Fibroblast of lung (primary cell): ENCODE measurements at regions not wholly inside any gene's neighbourhood (a gene's known extent, or its start where the extent isn't known, plus 50 kb on each side); places are given as distances from the start of the nearest gene placed in this dataset.
A peak's percentile ranks its signal among the peaks of the same experiment; 100 is the strongest.

Experiments used
- DNase-seq, 2 donors: peaks; one replicate each; pipeline versions ENCODE4 v3.0.0 to v3.0.0-alpha.2; 2010; ENCODE audit warnings: low read depth in 2 of 2
- H2AFZ ChIP-seq: 2 replicates; pipeline ENCODE4 v1.5.1; 2012; ENCODE audit warnings: low read length, control low read depth, inconsistent platforms
- H3K27ac ChIP-seq: 2 replicates; pipeline ENCODE4 v1.5.1; 2011; ENCODE audit warnings: low read length, control low read depth; ENCODE audit not compliant: insufficient read depth
- H3K27me3 ChIP-seq: 2 replicates; pipeline ENCODE4 v1.5.1; 2011; ENCODE audit warnings: mild to moderate bottlenecking, low read length; ENCODE audit not compliant: control insufficient read depth, insufficient read depth
- H3K36me3 ChIP-seq: 2 replicates; pipeline ENCODE4 v1.5.1; 2011; ENCODE audit warnings: low read length; ENCODE audit not compliant: control insufficient read depth, insufficient read depth
- H3K4me1 ChIP-seq: 2 replicates; pipeline ENCODE4 v1.5.1; 2011; ENCODE audit warnings: low read length; ENCODE audit not compliant: control insufficient read depth, insufficient read depth; ENCODE audit errors: extremely low read depth
- H3K4me2 ChIP-seq: 2 replicates; pipeline ENCODE4 v1.5.1; 2011; ENCODE audit warnings: low read length, control low read depth; ENCODE audit not compliant: insufficient read depth; ENCODE audit errors: extremely low read depth
- H3K4me3 ChIP-seq, 4 experiments: fragments of 200-600 bp in 1 of 4; sonication (generic) in 1 of 4; replicated peaks in 1 of 4; 2 replicates each; pipeline ENCODE4 v1.5.1; 2011 to 2016; ENCODE audit warnings: low read length in 4 of 4, low read depth in 3 of 4, mild to moderate bottlenecking in 3 of 4, control low read depth in 2 of 4, inconsistent platforms in 1 of 4, mixed read lengths in 1 of 4; ENCODE audit not compliant: insufficient read depth in 1 of 4; ENCODE audit errors: control extremely low read depth in 1 of 4
- H3K79me2 ChIP-seq: 2 replicates; pipeline ENCODE4 v1.5.1; 2012; ENCODE audit warnings: mild to moderate bottlenecking, low read length, inconsistent platforms; ENCODE audit not compliant: control insufficient read depth, insufficient read depth
- H3K9ac ChIP-seq: 2 replicates; pipeline ENCODE4 v1.5.1; 2011; ENCODE audit warnings: mild to moderate bottlenecking, low read length, control low read depth; ENCODE audit not compliant: insufficient read depth
- H3K9me3 ChIP-seq: 2 replicates; pipeline ENCODE4 v1.5.1; 2012; ENCODE audit warnings: low read depth, low read length; ENCODE audit not compliant: control insufficient read depth, insufficient read depth
- H4K20me1 ChIP-seq: 2 replicates; pipeline ENCODE4 v1.5.1; 2011; ENCODE audit warnings: low read length; ENCODE audit not compliant: control insufficient read depth, insufficient read depth; ENCODE audit errors: extremely low read depth
- EZH2 ChIP-seq: IDR thresholded peaks from 2 replicates; pipeline ENCODE4 v1.5.1; 2012; ENCODE audit warnings: low read length, control low read depth, mild to moderate bottlenecking; ENCODE audit errors: missing control alignments
- TF ChIP-seq, protein P1 (sequence below), 2 donors: IDR thresholded peaks in 1 of 2; conservative IDR thresholded peaks in 1 of 2; 1 replicate in 1 of 2; 2 replicates in 1 of 2; pipeline ENCODE4 v1.5.1; 2011 to 2012; ENCODE audit warnings: low read length in 2 of 2, control low read depth in 1 of 2, inconsistent platforms in 1 of 2, low read depth in 1 of 2, mild to moderate bottlenecking in 1 of 2

DNA sequence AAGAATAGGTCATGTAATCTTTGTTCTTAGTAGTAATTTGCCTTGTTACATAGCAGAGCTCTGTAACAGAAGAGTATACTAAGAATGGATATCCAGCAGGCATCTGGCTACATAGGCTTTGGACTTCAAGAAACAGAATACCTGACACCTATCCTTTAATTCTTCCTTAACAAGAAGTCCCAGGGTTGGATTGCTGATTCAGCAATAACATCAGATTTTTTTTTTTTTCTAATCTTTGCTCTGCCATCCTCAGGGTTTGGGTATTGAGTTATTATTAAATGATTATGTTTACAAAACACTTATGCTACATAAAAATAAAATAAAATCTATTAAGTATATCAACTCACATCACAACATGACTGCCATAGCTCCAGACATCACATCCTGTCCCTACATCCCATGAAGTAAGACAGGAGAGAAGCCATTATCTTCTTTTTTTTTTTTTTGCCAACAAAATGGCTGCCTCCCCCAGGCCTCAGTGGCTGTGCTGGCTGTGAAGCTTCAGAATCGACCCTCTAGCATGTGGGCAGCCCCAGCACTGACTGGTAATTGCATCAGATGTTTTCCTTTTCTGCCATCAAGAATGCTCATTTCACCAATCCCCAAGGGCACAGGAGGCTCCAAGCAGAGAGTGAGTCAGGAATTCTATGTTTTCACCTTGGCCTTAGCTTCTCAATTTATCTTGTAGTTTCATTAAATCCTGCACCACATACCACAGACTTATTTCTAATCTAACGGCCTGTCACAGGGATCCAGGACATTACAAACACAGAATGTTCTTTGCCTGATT is 186.2 kb downstream of the DICER1 start:
- no peaks in the 10 kb centered on the region for H3K36me3 ChIP-seq
- TF ChIP-seq EZH2 = no peak
- H4K20me1 ChIP-seq = no peaks in the 10 kb centered on the region
- H3K9ac ChIP-seq = no peak overlapping the region
- H3K27ac ChIP-seq = no peak overlapping the region
- H2AFZ ChIP-seq = no peak overlapping the region
- H3K4me3 ChIP-seq = no peak overlapping the region
- H3K9me3 ChIP-seq = no peaks in the 10 kb centered on the region
- peak in 1 of 2 donors; percentile 6 for DNase-seq
- H3K27me3 ChIP-seq = no peaks in the 10 kb centered on the region
- H3K79me2 ChIP-seq = no peaks in the 10 kb centered on the region
- H3K4me1 ChIP-seq = no peaks in the 10 kb centered on the region
- H3K4me2 ChIP-seq = no peak overlapping the region

- no peaks in the 10 kb centered on the region for H4K20me1 ChIP-seq
- TF ChIP-seq EZH2 = no peak
- TF ChIP-seq, protein P1, sequence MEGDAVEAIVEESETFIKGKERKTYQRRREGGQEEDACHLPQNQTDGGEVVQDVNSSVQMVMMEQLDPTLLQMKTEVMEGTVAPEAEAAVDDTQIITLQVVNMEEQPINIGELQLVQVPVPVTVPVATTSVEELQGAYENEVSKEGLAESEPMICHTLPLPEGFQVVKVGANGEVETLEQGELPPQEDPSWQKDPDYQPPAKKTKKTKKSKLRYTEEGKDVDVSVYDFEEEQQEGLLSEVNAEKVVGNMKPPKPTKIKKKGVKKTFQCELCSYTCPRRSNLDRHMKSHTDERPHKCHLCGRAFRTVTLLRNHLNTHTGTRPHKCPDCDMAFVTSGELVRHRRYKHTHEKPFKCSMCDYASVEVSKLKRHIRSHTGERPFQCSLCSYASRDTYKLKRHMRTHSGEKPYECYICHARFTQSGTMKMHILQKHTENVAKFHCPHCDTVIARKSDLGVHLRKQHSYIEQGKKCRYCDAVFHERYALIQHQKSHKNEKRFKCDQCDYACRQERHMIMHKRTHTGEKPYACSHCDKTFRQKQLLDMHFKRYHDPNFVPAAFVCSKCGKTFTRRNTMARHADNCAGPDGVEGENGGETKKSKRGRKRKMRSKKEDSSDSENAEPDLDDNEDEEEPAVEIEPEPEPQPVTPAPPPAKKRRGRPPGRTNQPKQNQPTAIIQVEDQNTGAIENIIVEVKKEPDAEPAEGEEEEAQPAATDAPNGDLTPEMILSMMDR (conservative IDR thresholded peaks at IDR 0.05 in 1 of 2, IDR thresholded peaks at IDR 0.05 in 1 of 2; ENCODE audit: low read depth in 1 of 2, low read length in 2 of 2) = no peak
- no peak for DNase-seq
- no peak overlapping the region for H3K4me2 ChIP-seq
- H3K9me3 ChIP-seq = no peaks in the 10 kb centered on the region
- H3K4me1 ChIP-seq = no peaks in the 10 kb centered on the region
- H3K9ac ChIP-seq = no peak overlapping the region
- no peaks in the 10 kb centered on the region for H3K36me3 ChIP-seq
- H3K79me2 ChIP-seq = no peaks in the 10 kb centered on the region
- no peak overlapping the region for H3K4me3 ChIP-seq
- no peak overlapping the region for H3K27ac ChIP-seq
- no peak overlapping the region for H2AFZ ChIP-seq
- no peaks in the 10 kb centered on the region for H3K27me3 ChIP-seq
Observed at GRCh38 chr14:94969766-94970165, 187.6 kb downstream of the DICER1 start.

DNA sequence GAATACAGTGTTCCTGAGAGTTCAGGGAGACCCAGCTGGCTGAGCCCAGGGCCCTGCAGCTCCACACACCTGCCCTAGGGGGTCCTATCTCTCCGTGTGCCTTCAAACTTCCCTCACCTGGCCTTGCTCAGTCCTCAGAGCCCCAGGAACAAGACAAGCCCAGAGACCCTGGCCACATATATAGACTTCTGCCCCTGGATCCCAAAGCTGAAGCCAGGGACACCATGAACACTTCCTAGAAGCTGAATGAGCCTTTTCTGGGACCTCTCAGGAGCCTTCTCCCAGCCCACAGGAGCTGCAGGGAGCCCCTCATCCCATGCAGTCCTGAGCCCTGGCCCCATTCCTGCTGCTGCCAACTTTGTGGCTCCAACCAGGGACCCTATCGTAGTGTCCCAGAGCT is 190.5 kb downstream of the DICER1 start:
- Histone ChIP-seq H3K79me2 (no peaks in the 10 kb centered on the region), H3K27me3 (no peaks in the 10 kb centered on the region), H3K9me3 (no peaks in the 10 kb centered on the region), H3K4me3 (no peak overlapping the region), H3K36me3 (no peaks in the 10 kb centered on the region), H3K27ac (no peak overlapping the region), H2AFZ (no peak overlapping the region), H4K20me1 (no peaks in the 10 kb centered on the region), H3K4me1 (no peaks in the 10 kb centered on the region), H3K9ac (no peak overlapping the region), H3K4me2 (no peak overlapping the region)
- no peak for DNase-seq
- no peak for TF ChIP-seq EZH2
- TF ChIP-seq, protein P1 (conservative IDR thresholded peaks at IDR 0.05 in 1 of 2, IDR thresholded peaks at IDR 0.05 in 1 of 2; ENCODE audit: low read depth in 1 of 2, low read length in 2 of 2) = no peak
